H1 (cell line): ENCODE measurements at regions not wholly inside any gene's neighbourhood (a gene's known extent, or its start where the extent isn't known, plus 50 kb on each side); places are given as distances from the start of the nearest gene placed in this dataset.
A peak's percentile ranks its signal among the peaks of the same experiment; 100 is the strongest.

Experiments
- CTCF ChIA-PET: fragments of 300-600 bp; sonication (Branson Sonifier 250); formaldehyde crosslinking; loops from one replicate; lab custom pipeline; 2021; ENCODE audit not compliant: partially characterized antibody; lab: Charles Lee
- POLR2A ChIA-PET: fragments of 300-600 bp; sonication (Branson Sonifier 250); formaldehyde crosslinking; loops from one replicate; lab custom pipeline; 2021; ENCODE audit warnings: inconsistent platforms; ENCODE audit not compliant: partially characterized antibody; lab: Charles Lee
- DNase-seq, 2 experiments: peaks; one replicate each; pipeline versions ENCODE4 v3.0.0 to v3.0.0-alpha.2; 2010 to 2022; ENCODE audit warnings: low spot score in 2 of 2, low read depth in 1 of 2, mixed read lengths in 1 of 2
- FAIRE-seq: peaks from 2 replicates; lab custom pipeline; 2011; peaks lifted over from hg19 to GRCh38; lab: Jason Lieb, UNC
- H2AFZ ChIP-seq: 2 replicates; pipeline ENCODE4 v1.8.1; 2012; ENCODE audit warnings: low read length, inconsistent platforms
- H2AK5ac ChIP-seq: 2 replicates; pipeline ENCODE4 v1.6.1; 2013; ENCODE audit warnings: low read depth, low read length
- H2BK120ac ChIP-seq: replicated peaks from 2 replicates; pipeline ENCODE3; 2013; ENCODE audit warnings: low read depth, low read length, inconsistent platforms
- H2BK12ac ChIP-seq: 2 replicates; pipeline ENCODE4 v1.6.1; 2013; ENCODE audit warnings: low read depth, low read length
- H2BK15ac ChIP-seq: 2 replicates; pipeline ENCODE4 v1.6.1; 2013; ENCODE audit warnings: low read length
- H2BK20ac ChIP-seq: 2 replicates; pipeline ENCODE4 v1.6.1; 2013; ENCODE audit warnings: low read length
- H2BK5ac ChIP-seq: 2 replicates; pipeline ENCODE4 v1.6.1; 2013; ENCODE audit warnings: low read depth, low read length
- H3K14ac ChIP-seq: 2 replicates; pipeline ENCODE4 v1.6.1; 2013; ENCODE audit warnings: inconsistent platforms; ENCODE audit not compliant: insufficient read length
- H3K18ac ChIP-seq: 2 replicates; pipeline ENCODE4 v1.6.1; 2013; ENCODE audit warnings: low read length; ENCODE audit errors: extremely low read depth
- H3K23ac ChIP-seq: 2 replicates; pipeline ENCODE4 v1.6.1; 2013; ENCODE audit warnings: inconsistent platforms; ENCODE audit not compliant: insufficient read length
- H3K23me2 ChIP-seq: 2 replicates; pipeline ENCODE4 v1.6.1; 2013; ENCODE audit warnings: low read depth, low read length
- H3K27ac ChIP-seq: 2 replicates; pipeline ENCODE4 v1.6.1; 2011; ENCODE audit warnings: low read depth, low read length, inconsistent platforms
- H3K27me3 ChIP-seq, 4 experiments: replicated peaks in 1 of 4; 1 replicate in 1 of 4; 2 replicates in 3 of 4; pipeline versions ENCODE4 v1.6.1 to v1.8.1; 2011 to 2013; ENCODE audit warnings: low read length in 3 of 4, mild to moderate bottlenecking in 3 of 4, inconsistent platforms in 2 of 4, mixed read lengths in 2 of 4, moderate library complexity in 1 of 4; ENCODE audit not compliant: control insufficient read depth in 3 of 4, insufficient read depth in 3 of 4; ENCODE audit errors: extremely low read depth in 1 of 4
- H3K36me3 ChIP-seq, 4 experiments: 2 replicates each; pipeline versions ENCODE4 v1.6.1 to v1.8.1; 2011 to 2013; ENCODE audit warnings: mild to moderate bottlenecking in 4 of 4, low read length in 3 of 4, moderate library complexity in 2 of 4, control low read depth in 1 of 4, inconsistent platforms in 1 of 4; ENCODE audit not compliant: insufficient read depth in 4 of 4, control insufficient read depth in 2 of 4
- H3K4ac ChIP-seq: replicated peaks from 2 replicates; pipeline ENCODE3; 2013; ENCODE audit warnings: low read length, low read depth, mixed read lengths, inconsistent platforms; ENCODE audit not compliant: insufficient read length
- H3K4me1 ChIP-seq, 4 experiments: replicated peaks in 1 of 4; 1 replicate in 1 of 4; 2 replicates in 3 of 4; pipeline versions ENCODE4 v1.6.1 to v1.8.1; 2011 to 2013; ENCODE audit warnings: low read length in 3 of 4, inconsistent platforms in 2 of 4, mixed read lengths in 1 of 4; ENCODE audit not compliant: insufficient read depth in 4 of 4, control insufficient read depth in 3 of 4
- H3K4me2 ChIP-seq, 2 experiments: 2 replicates each; pipeline versions ENCODE4 v1.6.1 to v1.8.1; 2011 to 2013; ENCODE audit warnings: low read depth in 2 of 2, low read length in 2 of 2, control low read depth in 1 of 2, inconsistent platforms in 1 of 2, mild to moderate bottlenecking in 1 of 2; ENCODE audit not compliant: insufficient read depth in 1 of 2
- H3K4me3 ChIP-seq, 4 experiments: fragments of 200-600, 300-600 bp in 1 of 4; sonication (generic), shearing (Covaris generic), sonication (Bioruptor Twin) in 1 of 4; 2 replicates each; pipeline versions ENCODE4 v1.5.1 to v1.8.1; 2011 to 2016; ENCODE audit warnings: low read length in 4 of 4, low read depth in 3 of 4, control low read depth in 2 of 4, inconsistent platforms in 2 of 4, mild to moderate bottlenecking in 2 of 4, mixed read lengths in 1 of 4, moderate library complexity in 1 of 4; ENCODE audit not compliant: insufficient read depth in 2 of 4; ENCODE audit errors: extremely low read depth in 1 of 4
- H3K56ac ChIP-seq: replicated peaks from 2 replicates; pipeline ENCODE3; 2013; ENCODE audit warnings: low read depth, mild to moderate bottlenecking, mixed read lengths, low read length, inconsistent platforms; ENCODE audit not compliant: insufficient read length
- H3K79me1 ChIP-seq: 2 replicates; pipeline ENCODE4 v1.6.1; 2013; ENCODE audit warnings: low read depth, low read length, control low read depth
- H3K79me2 ChIP-seq, 2 experiments: 2 replicates each; pipeline versions ENCODE4 v1.6.1 to v1.8.1; 2012 to 2013; ENCODE audit warnings: low read length in 2 of 2, mild to moderate bottlenecking in 2 of 2, inconsistent platforms in 1 of 2; ENCODE audit not compliant: insufficient read depth in 2 of 2, control insufficient read depth in 1 of 2
- H3K9ac ChIP-seq, 4 experiments: replicated peaks in 1 of 4; 1 replicate in 1 of 4; 2 replicates in 3 of 4; pipeline versions ENCODE4 v1.6.1 to v1.8.1; 2011 to 2013; ENCODE audit warnings: low read depth in 3 of 4, low read length in 3 of 4, control low read depth in 2 of 4, mild to moderate bottlenecking in 2 of 4, moderate library complexity in 2 of 4, inconsistent platforms in 1 of 4; ENCODE audit errors: extremely low read depth in 1 of 4
- H3K9me3 ChIP-seq, 2 experiments: 2 replicates each; pipeline versions ENCODE4 v1.6.1 to v1.8.1; 2012 to 2013; ENCODE audit warnings: mild to moderate bottlenecking in 2 of 2, moderate library complexity in 2 of 2, control low read depth in 1 of 2, inconsistent platforms in 1 of 2, low read depth in 1 of 2, low read length in 1 of 2, mixed read lengths in 1 of 2; ENCODE audit not compliant: insufficient read depth in 2 of 2
- H4K20me1 ChIP-seq, 2 experiments: replicated peaks in 1 of 2; 2 replicates each; pipeline versions ENCODE3 to v1.8.1; 2011 to 2013; ENCODE audit warnings: inconsistent platforms in 2 of 2, low read length in 2 of 2, mild to moderate bottlenecking in 1 of 2; ENCODE audit not compliant: insufficient read depth in 2 of 2, control insufficient read depth in 1 of 2
- H4K5ac ChIP-seq: 2 replicates; pipeline ENCODE4 v1.6.1; 2013; ENCODE audit warnings: low read length, low read depth, mixed read lengths, inconsistent platforms; ENCODE audit not compliant: insufficient read length
- H4K8ac ChIP-seq: 2 replicates; pipeline ENCODE4 v1.8.0; 2013; ENCODE audit warnings: mild to moderate bottlenecking, moderate library complexity, low read length, inconsistent platforms; ENCODE audit not compliant: insufficient read depth; ENCODE audit errors: extremely low read depth
- H4K91ac ChIP-seq: replicated peaks from 2 replicates; pipeline ENCODE3; 2013; ENCODE audit warnings: low read length, mixed read lengths, inconsistent platforms; ENCODE audit not compliant: insufficient read length
- CTCF ChIP-seq, 3 experiments: IDR thresholded peaks; 1 replicate in 2 of 3; 2 replicates in 1 of 3; pipeline versions ENCODE4 v1.5.1 to v1.6.1; 2011; ENCODE audit warnings: low read length in 3 of 3, mild to moderate bottlenecking in 3 of 3, inconsistent platforms in 2 of 3, low read depth in 1 of 3, moderate library complexity in 1 of 3; ENCODE audit not compliant: insufficient read depth in 1 of 3; ENCODE audit errors: control extremely low read depth in 1 of 3
- RAD21 ChIP-seq, 2 experiments: IDR thresholded peaks in 1 of 2; conservative IDR thresholded peaks in 1 of 2; 2 replicates each; pipeline ENCODE4 v1.6.1; 2011; ENCODE audit warnings: low read depth in 2 of 2, low read length in 2 of 2, improper control_type of control experiment in 1 of 2, inconsistent platforms in 1 of 2, mild to moderate bottlenecking in 1 of 2, moderate library complexity in 1 of 2
- RBBP5 ChIP-seq: IDR thresholded peaks from 2 replicates; pipeline ENCODE4 v1.7.1; 2012; ENCODE audit warnings: low read depth, mild to moderate bottlenecking, inconsistent platforms, low read length, moderate library complexity, borderline replicate concordance
- WGBS, 2 experiments: shearing (Covaris generic) in 1 of 2; methylation state at CpG; one replicate each; pipeline versions ENCODE4 v1.1.6 to v1.1.7; 2013 to 2015; ENCODE audit warnings: low lambda C conversion rate in 2 of 2, mixed read lengths in 2 of 2, inconsistent platforms in 1 of 2, low coverage in 1 of 2, missing lambda C conversion rate in 1 of 2; ENCODE audit not compliant: insufficient replicate concordance in 2 of 2, insufficient coverage in 1 of 2, insufficient read length in 1 of 2; ENCODE audit errors: extremely low coverage in 1 of 2, missing lambda C conversion rate in 1 of 2; 5-methylcytosine and 5-hydroxymethylcytosine counted together

GRCh38 chr2:120921457-120921856 lies 185.8 kb downstream of the GLI2 start:
- no peak overlapping the region for H3K56ac ChIP-seq
- no peak overlapping the region for H3K9ac ChIP-seq
- DNase-seq (no peak), FAIRE-seq (no peak)
- H3K18ac ChIP-seq: no peak overlapping the region
- H2AFZ ChIP-seq: no peak overlapping the region
- peaks cover 0 to 3% (median 0%) of the 10 kb centered on the region in 4 experiments; a peak in 2 of 7 replicates for H3K4me1 ChIP-seq
- no peak overlapping the region for H2BK12ac ChIP-seq
- peaks cover 14 to 33% of the 10 kb centered on the region in 2 experiments for H4K20me1 ChIP-seq
- H2AK5ac ChIP-seq: no peak overlapping the region; the same call in 1 of the 2 replicates
- H4K8ac ChIP-seq: no peak overlapping the region
- no peak overlapping the region for H3K14ac ChIP-seq
- peaks cover 0 to 9% (median 4%) of the 10 kb centered on the region in 4 experiments; a peak in 3 of 8 replicates for H3K36me3 ChIP-seq
- no peak overlapping the region for H3K4me3 ChIP-seq
- TF ChIP-seq CTCF (IDR thresholded peaks at IDR 0.05; ENCODE audit: control extremely low read depth in 1 of 3, insufficient read depth in 1 of 3, low read depth in 1 of 3, low read length in 3 of 3): peak in 2 of 3 experiments; percentile 38 to 47; a peak in 2 of 4 replicates
- TF ChIP-seq RBBP5: no peak
- peak in 1 of 2 experiments; percentile 24; a peak in 1 of 4 replicates for TF ChIP-seq RAD21 (IDR thresholded peaks at IDR 0.05 in 1 of 2, conservative IDR thresholded peaks at IDR 0.05 in 1 of 2; ENCODE audit: low read depth in 2 of 2, low read length in 2 of 2)
- no peak overlapping the region for H3K23ac ChIP-seq
- no peaks in the 10 kb centered on the region for H3K9me3 ChIP-seq
- H3K79me1 ChIP-seq: peaks cover 21% of the 10 kb centered on the region
- no peak overlapping the region for H3K4me2 ChIP-seq
- no peak overlapping the region for H2BK15ac ChIP-seq
- ChIA-PET CTCF (interaction anchor here (0.8 to 2.3 kb wide), 10 partner anchors 16 to 226 kb away, joined by 3 to 16 read pairs (median 3); no protein-coding TSS in a partner anchor), POLR2A (interaction anchor here (2.2 kb wide), 1 partner anchor 154 kb away, joined by 6 read pairs; no protein-coding TSS in a partner anchor)
- WGBS, 2 experiments: 88% methylated on average over 3 of the region's 3 CpGs; no CpG with 5 or more reads in 1 of the 2 experiments
- H4K91ac ChIP-seq: no peak overlapping the region
- peaks cover 9% of the 10 kb centered on the region for H3K23me2 ChIP-seq
- no peak overlapping the region for H2BK20ac ChIP-seq
- no peaks in the 10 kb centered on the region for H3K27me3 ChIP-seq
- H3K79me2 ChIP-seq: peaks cover 4 to 9% of the 10 kb centered on the region in 2 experiments; a peak in 3 of 4 replicates
- H3K4ac ChIP-seq: no peak overlapping the region
- H2BK5ac ChIP-seq: no peak overlapping the region
- no peak overlapping the region for H4K5ac ChIP-seq
- H2BK120ac ChIP-seq: no peak overlapping the region
- H3K27ac ChIP-seq: no peak overlapping the region
